B cell (primary cell): ENCODE measurements at regions not wholly inside any gene's neighbourhood (a gene's known extent, or its start where the extent isn't known, plus 50 kb on each side); places are given as distances from the start of the nearest gene placed in this dataset.

Experiments used
- ATAC-seq: fragments of 200-7000 bp; cut with Tn5 transposase; one replicate; pipeline ENCODE4 v1.10.0; 2021; ENCODE audit warnings: low read depth, mild to moderate bottlenecking, moderate number of reproducible peaks, moderate library complexity
- CTCF ChIA-PET: fragments of 350-600 bp; sonication (Branson Sonifier 250); formaldehyde crosslinking; loops from one replicate; lab custom pipeline; 2021; ENCODE audit warnings: antibody characterized with exemption, inconsistent platforms; lab: Charles Lee
- POLR2A ChIA-PET: fragments of 350-600 bp; sonication (Branson Sonifier 250); formaldehyde crosslinking; loops from one replicate; lab custom pipeline; 2021; ENCODE audit warnings: antibody characterized with exemption; lab: Charles Lee
- DNase-seq: peaks from one replicate; pipeline ENCODE4 v3.0.0; 2013
- H2AFZ ChIP-seq: 2 replicates; pipeline ENCODE4 v1.6.1; 2012; ENCODE audit warnings: mild to moderate bottlenecking, low read depth, low read length; ENCODE audit not compliant: insufficient read depth, poor library complexity, severe bottlenecking
- H3K27ac ChIP-seq, 2 donors: 1 replicate in 1 of 2; 2 replicates in 1 of 2; pipeline ENCODE4 v1.5.1; 2012 to 2013; ENCODE audit warnings: low read length in 2 of 2, mild to moderate bottlenecking in 2 of 2, moderate library complexity in 1 of 2
- H3K27me3 ChIP-seq, 4 experiments: fragments of 200-600 bp in 1 of 4; sonication (generic) in 1 of 4; replicated peaks in 1 of 4; 1 replicate in 2 of 4; 2 replicates in 2 of 4; pipeline versions ENCODE4 v1.6.1 to v1.7.0; 2013 to 2016; ENCODE audit warnings: low read length in 3 of 4, mild to moderate bottlenecking in 2 of 4, mixed read lengths in 1 of 4, moderate library complexity in 1 of 4; ENCODE audit not compliant: insufficient read depth in 4 of 4, control insufficient read depth in 3 of 4; ENCODE audit errors: control extremely low read depth in 1 of 4
- H3K36me3 ChIP-seq, 2 experiments: replicated peaks in 1 of 2; 1 replicate in 1 of 2; 2 replicates in 1 of 2; pipeline versions ENCODE4 v1.6.1 to v1.7.1; 2013; ENCODE audit warnings: low read length in 1 of 2; ENCODE audit not compliant: insufficient read depth in 2 of 2, control insufficient read depth in 1 of 2; ENCODE audit errors: control extremely low read depth in 1 of 2, extremely low read depth in 1 of 2
- H3K4me1 ChIP-seq, 2 donors: fragments of 200-600 bp in 1 of 2; sonication (generic) in 1 of 2; 1 replicate in 1 of 2; 2 replicates in 1 of 2; pipeline versions ENCODE4 v1.5.1 to v1.6.1; 2013 to 2017; ENCODE audit warnings: low read length in 2 of 2; ENCODE audit not compliant: control insufficient read depth in 2 of 2, insufficient read depth in 2 of 2
- H3K4me2 ChIP-seq: replicated peaks from 2 replicates; pipeline ENCODE3; 2012; ENCODE audit warnings: mild to moderate bottlenecking, low read depth, low read length; ENCODE audit not compliant: poor library complexity, severe bottlenecking
- H3K4me3 ChIP-seq, 5 experiments: fragments of 200-600 bp in 1 of 5; sonication (generic) in 1 of 5; 1 replicate in 3 of 5; 2 replicates in 2 of 5; pipeline versions ENCODE4 v1.5.1 to v1.7.0; 2011 to 2016; ENCODE audit warnings: low read length in 4 of 5, mild to moderate bottlenecking in 4 of 5, low read depth in 2 of 5, control low read depth in 1 of 5, moderate library complexity in 1 of 5; ENCODE audit not compliant: insufficient read depth in 1 of 5; ENCODE audit errors: control extremely low read depth in 1 of 5, extremely low read depth in 1 of 5
- H3K79me2 ChIP-seq: fragments of 200-600 bp; sonication (generic); one replicate; pipeline ENCODE4 v1.6.0; 2016; ENCODE audit warnings: low read length; ENCODE audit not compliant: control insufficient read depth, insufficient read depth
- H3K9ac ChIP-seq: fragments of 200-600 bp; sonication (generic); 2 replicates; pipeline ENCODE4 v1.6.1; 2017; ENCODE audit warnings: mild to moderate bottlenecking, low read length, moderate library complexity
- H3K9me3 ChIP-seq, 3 donors: one replicate each; pipeline versions ENCODE4 v1.6.1 to v1.7.1; 2013; ENCODE audit warnings: low read length in 2 of 3; ENCODE audit not compliant: control insufficient read depth in 2 of 3, insufficient read depth in 1 of 3; ENCODE audit errors: control extremely low read depth in 1 of 3
- H4K20me1 ChIP-seq: 2 replicates; pipeline ENCODE4 v1.6.0; 2012; ENCODE audit warnings: mild to moderate bottlenecking, low read length; ENCODE audit not compliant: insufficient read depth, control insufficient read depth, poor library complexity, severe bottlenecking
- H3K27ac Mint-ChIP-seq: one replicate; pipeline ENCODE4 v1.8.0; 2021; ENCODE audit warnings: mixed read lengths
- H3K27me3 Mint-ChIP-seq: one replicate; pipeline ENCODE4 v1.8.0; 2021; ENCODE audit warnings: mixed read lengths
- H3K4me1 Mint-ChIP-seq: one replicate; pipeline ENCODE4 v1.8.0; 2021; ENCODE audit warnings: mixed read lengths
- H3K4me3 Mint-ChIP-seq: one replicate; pipeline ENCODE4 v1.8.0; 2021; ENCODE audit warnings: mixed read lengths
- H3K9me3 Mint-ChIP-seq: one replicate; pipeline ENCODE4 v1.8.0; 2022; ENCODE audit warnings: mixed read lengths; ENCODE audit not compliant: insufficient read depth
- CTCF ChIP-seq: fragments of 200-600 bp; IDR thresholded peaks from one replicate; pipeline ENCODE4 v1.8.0; 2022; ENCODE audit warnings: antibody characterized with exemption, mild to moderate bottlenecking
- EZH2 ChIP-seq: IDR thresholded peaks from 2 replicates; pipeline ENCODE4 v1.6.1; 2012; ENCODE audit warnings: borderline replicate concordance, low read depth, mild to moderate bottlenecking, moderate library complexity, low read length; ENCODE audit not compliant: insufficient read depth, poor library complexity, severe bottlenecking
- WGBS: methylation state at CpG from one replicate; pipeline ENCODE4 v1.1.5; 2013; ENCODE audit warnings: missing lambda C conversion rate; ENCODE audit not compliant: insufficient coverage; 5-methylcytosine and 5-hydroxymethylcytosine counted together
- intact Hi-C: fragments of 100-400 bp; cut with micrococcal nuclease; formaldehyde crosslinking; loops from one replicate; pipeline ENCODE4 v1.10.0; 2022

GRCh38 chr9:129289883-129290282 is 111.8 kb upstream of the IER5L start:
- Mint-ChIP-seq H3K27ac (no peak overlapping the region), H3K27me3 (peaks cover 10% of the 10 kb centered on the region), H3K4me3 (no peak overlapping the region), H3K4me1 (no peaks in the 10 kb centered on the region), H3K9me3 (no peaks in the 10 kb centered on the region)
- Histone ChIP-seq H3K79me2 (no peaks in the 10 kb centered on the region), H2AFZ (no peak overlapping the region), H3K4me3 (no peak overlapping the region), H3K4me2 (no peak overlapping the region), H3K36me3 (no peaks in the 10 kb centered on the region), H3K27me3 (no peaks in the 10 kb centered on the region), H3K27ac (no peak overlapping the region), H3K9me3 (peaks cover 0 to 9% (median 0%) of the 10 kb centered on the region in 3 donors), H4K20me1 (no peaks in the 10 kb centered on the region), H3K9ac (no peak overlapping the region), H3K4me1 (no peaks in the 10 kb centered on the region)
- ChIA-PET CTCF (no interaction called here), POLR2A (no interaction called here)
- intact Hi-C loops = no loop called here
- no peak for DNase-seq
- no peak for TF ChIP-seq CTCF
- no peak for ATAC-seq
- 74% methylated on average over 3 of the region's 3 CpGs for WGBS

- no peak overlapping the region for H3K4me3 ChIP-seq
- H3K36me3 ChIP-seq = no peaks in the 10 kb centered on the region
- ATAC-seq (no peak), DNase-seq (no peak)
- H3K9me3 Mint-ChIP-seq = no peaks in the 10 kb centered on the region
- WGBS = 94% methylated on average over 7 of the region's 13 CpGs
- H3K9me3 ChIP-seq = peaks cover 0 to 9% (median 0%) of the 10 kb centered on the region in 3 donors
- intact Hi-C loops = no loop called here
- H2AFZ ChIP-seq = no peak overlapping the region
- TF ChIP-seq EZH2 (no peak), CTCF (no peak)
- ChIA-PET CTCF (no interaction called here), POLR2A (no interaction called here)
- H3K79me2 ChIP-seq = no peaks in the 10 kb centered on the region
- peaks cover 5% of the 10 kb centered on the region for H3K27me3 Mint-ChIP-seq
- no peaks in the 10 kb centered on the region for H3K27me3 ChIP-seq
- no peaks in the 10 kb centered on the region for H3K4me1 ChIP-seq
- no peak overlapping the region for H3K9ac ChIP-seq
- no peaks in the 10 kb centered on the region for H3K4me1 Mint-ChIP-seq
- H4K20me1 ChIP-seq = no peaks in the 10 kb centered on the region
- H3K27ac ChIP-seq = no peak overlapping the region
- no peak overlapping the region for H3K27ac Mint-ChIP-seq
- H3K4me2 ChIP-seq = no peak overlapping the region
- H3K4me3 Mint-ChIP-seq = no peak overlapping the region
These were observed 111.2 kb upstream of the IER5L start for GRCh38 chr9:129289131-129289731.
